Caco-2 (cell line): ENCODE measurements at regions not wholly inside any gene's neighbourhood (a gene's known extent, or its start where the extent isn't known, plus 50 kb on each side); places are given as distances from the start of the nearest gene placed in this dataset.
"Not testable (repeated sequence)": the region's sequence is repeated elsewhere in the genome, so short reads cannot be mapped to it uniquely, and the experiment has no call there.

Experiments used
- BruUV-seq: library from RNA; stranded (reverse); fragments of 400-500 nt; replicated peaks from 2 replicates; lab custom pipeline; 2021; lab: Mats Ljungman, UMichigan
- CTCF ChIA-PET: fragments of 300-600 bp; sonication (Branson Sonifier 250); formaldehyde crosslinking; loops from one replicate; lab custom pipeline; 2022; ENCODE audit warnings: antibody characterized with exemption; lab: Charles Lee
- POLR2A ChIA-PET: fragments of 300-600 bp; sonication (Branson Sonifier 250); formaldehyde crosslinking; loops from one replicate; lab custom pipeline; 2022; ENCODE audit warnings: antibody characterized with exemption; lab: Charles Lee
- DNase-seq, 2 experiments: peaks; one replicate each; pipeline versions ENCODE4 v3.0.0 to v3.0.0-alpha.2; 2020 to 2022
- H3K27me3 ChIP-seq: replicated peaks from 2 replicates; pipeline ENCODE4 v1.6.0; 2011; ENCODE audit warnings: low read length; ENCODE audit not compliant: control insufficient read depth, insufficient read depth
- H3K36me3 ChIP-seq: 2 replicates; pipeline ENCODE4 v1.5.1; 2011; ENCODE audit warnings: low read length; ENCODE audit not compliant: control insufficient read depth, insufficient read depth
- H3K4me1 ChIP-seq: fragments of 250-450 bp; sonication (Bioruptor Pico); 2 replicates; pipeline ENCODE4 v1.5.1; 2020; ENCODE audit warnings: mild to moderate bottlenecking
- H3K4me3 ChIP-seq: 2 replicates; pipeline ENCODE4 v1.5.1; 2011; ENCODE audit warnings: low read depth, mild to moderate bottlenecking, control low read depth, low read length
- H3K9me3 ChIP-seq: fragments of 250-450 bp; sonication (Bioruptor Pico); 2 replicates; pipeline ENCODE4 v1.5.1; 2020; ENCODE audit warnings: mild to moderate bottlenecking, moderate library complexity
- H3K27ac Mint-ChIP-seq: one replicate; pipeline ENCODE4 v1.8.0; 2022; ENCODE audit warnings: mixed read lengths; ENCODE audit not compliant: unreplicated experiment
- H3K27me3 Mint-ChIP-seq: one replicate; pipeline ENCODE4 v1.8.0; 2022; ENCODE audit warnings: mixed read lengths; ENCODE audit not compliant: insufficient read depth, unreplicated experiment
- H3K36me3 Mint-ChIP-seq: one replicate; pipeline ENCODE4 v1.8.0; 2022; ENCODE audit warnings: mild to moderate bottlenecking, mixed read lengths; ENCODE audit not compliant: insufficient read depth, unreplicated experiment
- H3K4me1 Mint-ChIP-seq: one replicate; pipeline ENCODE4 v1.8.0; 2022; ENCODE audit warnings: low read depth, mixed read lengths; ENCODE audit not compliant: unreplicated experiment
- H3K4me3 Mint-ChIP-seq: one replicate; pipeline ENCODE4 v1.8.0; 2022; ENCODE audit warnings: mild to moderate bottlenecking, moderate library complexity, mixed read lengths; ENCODE audit not compliant: unreplicated experiment
- H3K9me3 Mint-ChIP-seq: one replicate; pipeline ENCODE4 v1.8.0; 2022; ENCODE audit warnings: mixed read lengths; ENCODE audit not compliant: unreplicated experiment
- CTCF ChIP-seq, 2 experiments: fragments of 200-600 bp in 1 of 2; IDR thresholded peaks; 1 replicate in 1 of 2; 2 replicates in 1 of 2; pipeline versions ENCODE4 v1.5.1 to v1.8.0; 2011 to 2022; ENCODE audit warnings: antibody characterized with exemption in 1 of 2, control low read depth in 1 of 2, inconsistent platforms in 1 of 2, low read depth in 1 of 2, low read length in 1 of 2, mild to moderate bottlenecking in 1 of 2, moderate library complexity in 1 of 2; ENCODE audit not compliant: insufficient read depth in 1 of 2, severe bottlenecking in 1 of 2, unreplicated experiment in 1 of 2
- intact Hi-C: fragments of 100-400 bp; cut with micrococcal nuclease; formaldehyde crosslinking; loops from one replicate; pipeline ENCODE4 v1.10.0; 2022; ENCODE audit not compliant: unreplicated experiment

- ChIA-PET POLR2A (no interaction called here), CTCF (no interaction called here)
- Mint-ChIP-seq H3K27me3 (no peaks in the 10 kb centered on the region), H3K36me3 (no peaks in the 10 kb centered on the region), H3K27ac (no peak overlapping the region), H3K9me3 (no peaks in the 10 kb centered on the region), H3K4me1 (peaks cover 13% of the 10 kb centered on the region), H3K4me3 (no peak overlapping the region)
- Histone ChIP-seq H3K9me3 (no peaks in the 10 kb centered on the region), H3K27me3 (no peaks in the 10 kb centered on the region), H3K4me1 (no peaks in the 10 kb centered on the region), H3K36me3 (no peaks in the 10 kb centered on the region), H3K4me3 (no peak overlapping the region)
- no peak for TF ChIP-seq CTCF (IDR thresholded peaks at IDR 0.05; ENCODE audit: insufficient read depth in 1 of 2, low read depth in 1 of 2, low read length in 1 of 2, severe bottlenecking in 1 of 2, unreplicated experiment in 1 of 2)
- no peak for DNase-seq
- no TSS peak for BruUV-seq
- intact Hi-C loops, result no loop called here
Observed at GRCh38 chr10:3635211-3635671, 149.8 kb downstream of the KLF6 start.

GRCh38 chr10:3634646-3635045, 150.4 kb downstream of the KLF6 start:
- DNase-seq, H3K27me3 ChIP-seq, H3K27me3 Mint-ChIP-seq, H3K9me3 ChIP-seq, H3K4me1 ChIP-seq, intact Hi-C loops, BruUV-seq, H3K4me3 Mint-ChIP-seq, H3K4me3 ChIP-seq, H3K27ac Mint-ChIP-seq, CTCF ChIA-PET, H3K36me3 Mint-ChIP-seq, POLR2A ChIA-PET, H3K9me3 Mint-ChIP-seq, H3K36me3 ChIP-seq: not testable (repeated sequence)
- peaks cover 13% of the 10 kb centered on the region for H3K4me1 Mint-ChIP-seq

GRCh38 chr10:3631701-3632330, 153.2 kb downstream of the KLF6 start:
- no TSS peak for BruUV-seq

More at GRCh38 chr10:3631701-3632330, 153.2 kb downstream of the KLF6 start:
- no peaks in the 10 kb centered on the region for H3K9me3 Mint-ChIP-seq
- DNase-seq, result no peak
- no peaks in the 10 kb centered on the region for H3K36me3 ChIP-seq
- no peaks in the 10 kb centered on the region for H3K27me3 ChIP-seq
- peaks cover 13% of the 10 kb centered on the region for H3K4me1 Mint-ChIP-seq
- H3K9me3 ChIP-seq, result no peaks in the 10 kb centered on the region
- CTCF ChIA-PET, result interaction anchor here (0.7 to 0.8 kb wide), 2 partner anchors 27 to 601 kb away, joined by 3 to 4 read pairs; no protein-coding TSS in a partner anchor
- TF ChIP-seq CTCF (IDR thresholded peaks at IDR 0.05; ENCODE audit: insufficient read depth in 1 of 2, low read depth in 1 of 2, low read length in 1 of 2, severe bottlenecking in 1 of 2, unreplicated experiment in 1 of 2), result no peak
- H3K4me3 ChIP-seq, result no peak overlapping the region
- H3K27ac Mint-ChIP-seq, result no peak overlapping the region
- H3K36me3 Mint-ChIP-seq, result no peaks in the 10 kb centered on the region
- H3K4me1 ChIP-seq, result no peaks in the 10 kb centered on the region
- no peak overlapping the region for H3K4me3 Mint-ChIP-seq
- POLR2A ChIA-PET, result no interaction called here
- intact Hi-C loops, result no loop called here
- no peaks in the 10 kb centered on the region for H3K27me3 Mint-ChIP-seq
